Stimulated activated CD4-positive, alpha-beta T cell treated with anti-CD3 and anti-CD28 coated beads, Interleukin-12 subunit alpha, Interleukin-12 subunit beta, amount 100 ng/mL, for 24 hours (primary cell): ENCODE measurements at regions not wholly inside any gene's neighbourhood (a gene's known extent, or its start where the extent isn't known, plus 50 kb on each side); places are given as distances from the start of the nearest gene placed in this dataset.

Experiments
- DNase-seq, 2 experiments: peaks; one replicate each; pipeline ENCODE4 v3.0.0-alpha.2; 2020; ENCODE audit warnings: low read depth in 2 of 2

- no peak for DNase-seq
Measured at GRCh38 chr20:56800088-56800487, 171.0 kb downstream of the TFAP2C start.

GRCh38 chr20:56801971-56802755 is 173.1 kb downstream of the TFAP2C start:
- DNase-seq, result no peak

- DNase-seq, result no peak
Measured at GRCh38 chr20:56802805-56803204, 173.7 kb downstream of the TFAP2C start.

- DNase-seq, result no peak
Measured at GRCh38 chr20:56805313-56805712, 176.2 kb downstream of the TFAP2C start.

DNA sequence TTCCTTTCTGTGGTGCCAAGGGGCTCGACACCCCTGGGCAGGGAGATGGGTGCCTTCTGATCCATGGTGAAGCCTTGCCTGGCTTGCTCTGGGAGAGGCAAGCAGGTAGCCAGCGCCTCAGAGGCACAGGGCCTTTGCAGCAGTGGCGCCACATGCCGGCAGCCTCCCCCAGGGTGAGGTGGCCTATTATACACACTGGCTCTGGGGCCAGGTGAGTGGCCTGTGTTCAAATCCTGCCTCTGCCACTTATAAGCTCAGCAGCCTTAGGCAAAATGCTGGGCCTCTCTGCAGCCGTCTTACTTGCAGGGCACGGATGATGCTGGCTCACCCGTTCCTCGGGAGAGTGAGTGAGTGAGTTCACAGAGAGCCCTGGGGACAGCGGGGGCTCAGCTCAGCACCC is 176.9 kb downstream of the TFAP2C start:
- no peak for DNase-seq

DNA sequence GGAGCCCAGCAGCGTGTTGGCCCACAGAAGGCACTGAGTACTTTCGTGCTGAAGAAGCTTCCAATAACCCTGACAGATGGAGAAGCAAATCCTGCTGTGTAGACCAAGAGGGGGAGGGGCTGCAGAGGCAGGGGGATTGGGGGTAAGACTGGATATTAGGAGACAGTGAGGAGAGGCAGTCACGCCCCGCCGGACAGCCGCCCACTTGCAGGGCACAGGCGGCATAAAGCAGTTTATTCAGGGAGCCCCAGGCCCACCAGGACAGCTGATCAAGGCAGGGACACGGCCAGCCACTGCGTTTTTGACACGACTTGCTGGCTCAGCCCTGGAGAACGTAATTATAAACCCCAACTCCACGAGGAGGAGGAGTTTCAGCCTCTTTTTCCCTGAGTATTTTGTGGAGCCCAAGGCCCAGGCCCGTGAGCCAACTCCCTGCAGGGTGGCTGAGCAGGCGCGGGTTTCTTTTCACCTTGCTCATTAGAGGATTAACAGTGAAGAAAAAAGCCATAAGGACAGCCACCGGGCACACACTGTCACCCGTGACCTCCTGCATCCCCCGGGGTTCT is 177.9 kb downstream of the TFAP2C start:
- DNase-seq, result no peak

- DNase-seq, result no peak
Measured at GRCh38 chr20:56808117-56808725, 179.1 kb downstream of the TFAP2C start.

GRCh38 chr20:56808732-56809131 is 179.6 kb downstream of the TFAP2C start:
- no peak for DNase-seq

DNA sequence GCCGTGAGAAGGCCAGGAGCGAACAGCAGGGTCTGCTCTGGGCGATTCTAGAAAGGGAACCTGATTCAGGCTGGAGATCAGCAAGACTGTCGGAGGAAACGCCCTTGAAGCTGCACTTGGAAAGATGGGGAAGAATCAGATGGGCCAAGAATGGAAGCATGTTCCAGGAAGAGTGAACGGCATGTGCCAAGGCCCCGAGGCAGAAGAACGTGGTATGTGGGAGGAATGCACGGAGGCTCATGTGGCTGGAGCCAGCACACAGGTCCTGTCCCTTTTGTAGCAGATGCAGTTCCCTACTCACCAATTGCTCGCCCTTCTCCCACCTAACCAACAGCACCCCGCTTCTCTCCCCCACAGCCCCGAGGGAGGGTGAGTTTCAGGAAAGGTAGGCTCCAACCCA is 180.6 kb downstream of the TFAP2C start:
- DNase-seq, result no peak

DNA sequence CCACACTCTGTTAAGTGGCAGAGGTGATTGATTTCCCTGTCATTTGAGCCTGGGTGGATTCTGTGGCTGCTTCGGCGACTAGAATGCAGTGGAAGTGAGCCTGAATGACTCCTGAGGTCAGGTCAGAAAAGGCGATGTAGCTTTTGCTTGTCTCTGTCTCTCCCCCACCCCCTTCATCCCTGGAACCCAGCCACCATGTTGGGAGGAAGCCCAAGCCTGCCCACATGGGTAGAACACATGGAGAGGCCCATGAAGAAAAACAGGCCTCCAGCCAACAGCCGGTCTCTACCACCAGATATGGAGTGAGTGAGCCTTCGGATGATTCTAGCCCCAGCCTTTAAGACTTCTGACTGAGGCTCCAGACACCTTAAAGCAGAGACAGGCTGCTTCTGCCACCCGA is 181.0 kb downstream of the TFAP2C start:
- no peak for DNase-seq

GRCh38 chr20:56815796-56816195 is 186.7 kb downstream of the TFAP2C start:
- DNase-seq, result no peak

- no peak for DNase-seq
Measured at GRCh38 chr20:56816349-56816748, 187.2 kb downstream of the TFAP2C start.

GRCh38 chr20:56817780-56818675 is 188.9 kb downstream of the TFAP2C start:
- no peak for DNase-seq

DNA sequence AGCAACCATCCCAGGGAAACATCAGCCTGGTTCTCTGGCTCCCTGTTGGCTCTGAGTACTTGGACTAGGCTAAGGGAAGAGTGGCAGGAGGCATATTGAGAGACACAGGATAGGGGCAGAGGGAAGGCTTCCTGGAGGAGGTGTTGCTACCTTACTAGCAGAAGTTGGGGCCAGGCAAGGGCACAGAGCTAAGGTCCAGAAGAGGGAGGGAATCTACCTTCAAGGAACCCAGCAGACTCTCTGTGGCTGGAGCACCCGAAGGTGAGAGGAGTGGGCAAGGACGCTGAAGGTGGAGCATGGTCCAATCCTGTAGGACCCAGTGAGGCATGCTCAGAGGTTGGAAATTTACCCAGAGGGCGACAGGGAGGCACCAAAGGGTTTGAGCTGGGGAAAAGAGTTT is 191.9 kb downstream of the TFAP2C start:
- no peak for DNase-seq

DNA sequence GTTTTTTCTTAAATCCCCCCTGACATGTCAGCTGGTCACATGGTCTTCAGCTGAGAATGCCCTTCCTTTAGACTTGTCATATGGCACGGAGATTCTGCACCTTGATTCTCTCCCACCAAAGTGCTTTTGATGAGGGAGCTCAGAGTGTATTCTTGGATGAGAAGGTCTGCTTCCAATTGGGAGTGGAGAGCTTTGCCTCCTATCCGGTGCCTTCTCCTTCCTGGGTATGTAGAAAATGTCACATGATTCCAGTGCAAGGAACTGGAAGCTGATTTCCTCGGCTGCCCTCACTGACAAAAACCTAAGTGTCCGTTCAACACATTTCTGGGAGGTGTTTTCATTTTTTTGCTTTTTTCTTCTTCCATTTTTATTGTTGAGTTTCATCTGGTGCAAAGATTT is 197.2 kb downstream of the TFAP2C start:
- no peak for DNase-seq

DNA sequence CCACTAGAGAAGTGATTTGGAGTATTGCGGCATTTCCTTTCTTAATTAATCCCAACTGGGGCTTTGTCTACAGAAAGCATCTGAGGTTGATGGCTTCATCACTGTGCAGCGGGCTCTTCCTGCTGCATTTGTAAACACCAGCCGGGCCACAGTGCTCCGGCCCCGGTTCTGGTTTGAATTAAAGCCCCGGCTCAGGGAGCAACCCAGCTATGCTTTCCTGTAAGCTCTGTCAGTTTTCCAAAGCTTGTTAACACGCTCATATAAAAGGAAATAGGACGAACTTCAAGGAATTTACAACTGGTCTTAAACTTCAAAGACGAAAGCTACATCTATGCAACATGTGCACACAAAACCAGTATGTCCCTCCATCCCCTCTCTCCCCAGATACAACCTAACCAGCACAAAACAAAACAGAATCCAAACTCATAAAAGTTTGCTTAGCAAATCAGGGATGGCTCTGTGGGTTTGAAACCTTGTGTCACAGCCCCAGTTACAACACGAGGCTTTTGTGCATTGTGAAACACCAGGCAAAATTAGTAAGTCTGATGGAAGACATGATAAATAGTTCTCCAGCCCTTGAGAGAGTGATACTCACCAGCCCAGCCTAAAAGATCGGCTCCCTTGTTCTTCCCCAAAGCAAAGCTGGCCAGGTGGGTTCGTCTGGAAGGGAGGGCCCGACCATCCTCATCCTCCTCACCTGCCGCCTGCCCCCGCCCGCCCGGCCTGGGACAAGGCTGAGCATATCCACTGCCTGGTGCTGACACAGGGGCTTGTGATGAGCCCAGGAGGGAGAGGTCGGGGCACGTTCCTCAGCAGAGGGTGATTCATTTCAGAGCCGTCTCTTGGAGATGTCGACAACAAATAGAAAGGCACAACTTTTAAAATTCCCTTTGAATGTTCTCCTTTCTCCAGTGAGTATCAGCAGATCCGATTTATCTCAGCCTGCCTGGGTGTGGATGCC is 197.9 kb downstream of the TFAP2C start:
- DNase-seq, result no peak

GRCh38 chr20:56827763-56828162 is 198.7 kb downstream of the TFAP2C start:
- DNase-seq, result no peak

DNA sequence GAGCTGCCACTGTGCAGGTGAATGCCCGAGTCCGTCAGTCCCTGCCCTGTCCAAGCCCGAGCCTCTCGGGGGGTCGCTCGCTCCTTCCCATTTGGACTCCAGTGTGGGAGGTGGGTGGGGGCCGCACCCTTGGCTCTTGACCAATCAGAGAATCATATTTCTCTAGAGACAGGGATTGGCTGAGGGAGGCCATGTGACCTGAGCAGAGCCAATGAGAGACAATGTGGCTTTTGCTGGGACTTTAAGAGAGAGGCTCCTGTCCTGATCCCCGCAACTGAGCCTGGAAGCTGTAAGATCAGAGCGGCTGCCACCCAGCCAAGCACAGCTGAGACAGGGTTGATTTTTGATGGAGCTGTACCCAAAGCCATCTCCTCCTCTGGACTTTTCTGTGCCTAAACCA is 199.3 kb downstream of the TFAP2C start:
- DNase-seq, result no peak

DNA sequence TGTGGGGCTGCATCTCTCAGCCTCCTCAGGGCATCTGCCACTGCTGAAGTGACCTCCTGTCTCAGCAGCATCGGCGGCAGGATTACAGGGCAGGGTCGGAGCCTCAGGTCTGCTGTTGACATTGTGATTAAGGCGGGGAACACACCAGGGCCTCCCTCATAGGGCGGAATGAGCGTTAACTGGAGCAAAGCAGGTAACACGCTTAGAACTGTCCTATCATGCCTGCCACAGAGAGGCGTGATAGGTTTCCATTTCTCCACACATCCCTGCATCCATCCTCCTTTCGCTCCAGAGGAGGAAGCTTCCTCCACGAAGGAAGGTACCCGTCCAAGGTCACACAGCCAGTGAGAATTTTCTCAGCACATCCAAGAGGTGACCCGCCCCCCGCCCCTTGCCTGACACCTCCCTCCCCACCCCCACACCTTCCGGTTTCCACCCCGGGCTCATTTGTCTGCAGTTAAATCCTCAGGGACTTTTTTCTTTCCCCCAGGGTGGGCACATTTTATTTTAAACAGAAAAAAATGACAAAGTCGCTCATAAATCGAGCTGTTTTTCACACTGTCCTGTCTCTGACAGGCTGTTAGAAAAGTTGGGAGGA is 200.8 kb downstream of the TFAP2C start:
- no peak for DNase-seq

DNA sequence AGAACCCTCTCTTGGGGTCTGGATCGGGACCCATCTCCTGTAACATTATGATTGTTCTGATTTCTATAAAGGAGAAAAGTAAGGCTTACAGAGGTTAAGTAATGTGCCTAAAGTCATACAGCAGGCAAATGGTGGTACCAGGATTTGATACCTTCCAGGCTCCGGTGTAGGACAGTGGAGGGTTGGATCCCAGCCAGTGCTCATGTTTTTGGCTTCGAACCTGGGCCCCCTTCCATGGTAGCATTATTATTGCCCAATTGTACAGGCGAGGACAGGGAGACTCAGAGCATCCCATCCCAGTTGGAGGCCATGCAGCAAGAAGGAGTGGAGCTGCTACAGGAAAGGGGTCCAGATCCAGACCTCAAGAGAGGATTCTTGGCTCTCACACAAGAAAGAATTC is 202.7 kb downstream of the TFAP2C start:
- no peak for DNase-seq

- no peak for DNase-seq
Measured at GRCh38 chr20:56833427-56833826, 204.3 kb downstream of the TFAP2C start.
